CD4-positive, alpha-beta T cell treated with Interleukin-17A for 4 hours (primary cell): ENCODE measurements at regions not wholly inside any gene's neighbourhood (a gene's known extent, or its start where the extent isn't known, plus 50 kb on each side); places are given as distances from the start of the nearest gene placed in this dataset.
"Not testable (repeated sequence)": the region's sequence is repeated elsewhere in the genome, so short reads cannot be mapped to it uniquely, and the experiment has no call there.

Experiments
- DNase-seq: peaks from one replicate; pipeline ENCODE4 v3.0.0-alpha.2; 2020; ENCODE audit warnings: mixed read lengths

DNA sequence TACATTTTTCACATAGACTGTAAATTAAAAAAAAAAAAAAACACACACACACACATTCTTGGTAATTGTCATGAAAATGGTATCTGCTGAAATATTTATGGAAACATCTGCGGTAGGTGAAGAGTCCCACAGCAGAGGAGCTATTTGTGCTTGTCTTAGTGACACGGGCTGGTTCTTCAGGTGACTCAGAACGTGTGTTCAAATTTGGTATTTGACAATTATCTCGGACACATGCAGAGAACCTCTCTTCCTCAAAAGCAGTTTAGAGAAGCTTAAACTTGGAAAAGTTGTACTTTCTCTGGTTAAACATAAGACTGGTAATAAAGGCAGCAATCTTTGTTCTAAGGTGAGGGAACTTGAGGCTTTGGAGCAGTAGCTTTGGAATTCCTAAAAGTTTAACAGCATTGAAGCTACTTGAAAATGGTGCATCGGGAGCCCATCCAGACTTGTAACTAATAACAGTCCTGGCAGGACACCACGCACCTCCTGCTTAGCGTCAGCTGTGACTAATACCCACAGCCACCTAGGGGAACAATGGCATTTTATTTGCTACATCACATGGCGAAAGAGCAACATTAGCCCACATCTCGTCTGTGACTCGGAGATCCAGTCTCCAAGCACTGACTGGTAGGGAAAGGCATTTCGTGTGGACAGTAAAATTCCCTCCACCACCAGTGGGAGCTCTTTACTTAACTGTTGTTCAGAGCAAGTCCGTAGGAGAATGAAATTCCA is 1505.1 kb upstream of the SLC10A2 start:
- peak; percentile 7 for DNase-seq

DNA sequence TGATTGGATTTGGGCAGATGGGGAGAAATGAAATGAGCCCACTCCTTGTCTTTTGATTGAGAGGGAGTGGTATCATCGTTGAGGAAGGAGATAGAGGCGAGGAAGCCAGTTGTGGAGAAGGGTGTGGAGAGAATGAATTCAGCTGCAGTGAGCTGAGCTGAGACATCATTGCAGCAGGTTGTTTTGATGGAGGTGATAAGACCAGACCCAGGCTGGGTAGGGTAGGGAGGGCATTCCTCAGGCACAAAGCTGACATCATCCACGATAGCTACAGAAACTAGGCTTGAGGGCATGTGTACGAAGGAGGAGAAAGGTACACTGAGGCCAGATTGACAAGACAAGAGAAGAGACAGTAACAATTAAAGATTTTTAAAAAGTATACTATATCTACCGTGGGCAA is 1500.9 kb upstream of the SLC10A2 start:
- no peak for DNase-seq

- no peak for DNase-seq
Measured at GRCh38 chr13:104565888-104566287, 1499.7 kb upstream of the SLC10A2 start.

- no peak for DNase-seq
Measured at GRCh38 chr13:104553896-104554295, 1487.7 kb upstream of the SLC10A2 start.

DNA sequence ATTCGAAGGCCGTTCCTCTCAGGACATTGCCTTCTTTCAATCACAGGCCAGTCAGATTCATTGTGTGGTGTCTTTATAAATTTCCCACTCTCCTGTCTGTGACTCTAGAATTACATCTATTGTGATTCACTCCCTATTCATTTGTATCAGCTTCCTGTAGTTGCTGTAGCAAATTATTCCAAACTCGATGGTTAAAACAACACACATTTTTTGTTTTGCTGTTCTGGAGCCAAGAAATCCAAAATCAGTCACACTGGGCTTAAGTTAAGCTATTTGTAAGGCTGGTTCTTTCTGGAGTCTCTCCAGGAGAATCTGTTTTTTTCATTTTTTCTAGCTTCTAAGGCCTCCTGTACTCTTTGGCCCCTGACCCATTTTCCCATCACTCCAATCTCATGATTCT is 1487.0 kb upstream of the SLC10A2 start:
- DNase-seq: no peak

- DNase-seq: no peak
Measured at GRCh38 chr13:104534847-104535246, 1468.6 kb upstream of the SLC10A2 start.

DNA sequence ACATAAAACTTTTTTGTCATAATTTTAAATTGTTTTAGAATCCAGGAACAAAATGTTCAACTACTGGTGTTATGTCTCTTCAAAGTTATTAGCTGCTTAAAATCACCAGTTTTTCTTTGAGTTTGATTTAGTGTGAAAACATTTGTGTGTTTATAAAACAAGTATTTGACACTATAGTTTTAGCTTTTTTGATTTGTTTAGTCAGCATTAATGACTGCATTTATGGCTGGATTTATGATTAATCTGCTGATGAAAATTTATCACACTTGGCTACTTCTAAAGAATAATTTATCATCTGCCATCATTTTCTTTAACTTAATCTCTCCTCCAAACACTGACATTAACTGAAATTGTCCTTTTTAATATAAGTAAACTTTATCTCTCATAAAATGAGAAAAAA is 1465.9 kb upstream of the SLC10A2 start:
- no peak for DNase-seq

GRCh38 chr13:104530741-104531140 is 1464.5 kb upstream of the SLC10A2 start:
- DNase-seq: no peak

DNA sequence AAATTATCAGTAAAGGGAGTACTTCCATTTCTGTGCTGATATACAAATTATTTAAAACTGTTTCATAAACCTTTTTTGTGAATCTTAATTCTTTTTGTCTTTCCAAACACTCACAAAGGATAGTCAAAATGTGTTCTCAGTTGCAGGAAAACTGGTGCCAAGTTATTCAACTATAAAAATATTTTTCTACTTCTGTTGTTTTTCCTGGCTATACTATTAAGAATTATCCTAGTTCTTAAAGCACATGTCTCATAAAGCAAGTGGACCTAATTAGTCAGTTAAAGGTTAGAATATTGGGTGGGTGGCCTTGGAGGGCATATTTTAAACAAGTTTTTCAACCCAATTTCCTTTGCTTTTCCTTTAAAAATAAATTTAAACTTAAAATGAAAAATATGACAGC is 1460.3 kb upstream of the SLC10A2 start:
- DNase-seq: no peak

DNA sequence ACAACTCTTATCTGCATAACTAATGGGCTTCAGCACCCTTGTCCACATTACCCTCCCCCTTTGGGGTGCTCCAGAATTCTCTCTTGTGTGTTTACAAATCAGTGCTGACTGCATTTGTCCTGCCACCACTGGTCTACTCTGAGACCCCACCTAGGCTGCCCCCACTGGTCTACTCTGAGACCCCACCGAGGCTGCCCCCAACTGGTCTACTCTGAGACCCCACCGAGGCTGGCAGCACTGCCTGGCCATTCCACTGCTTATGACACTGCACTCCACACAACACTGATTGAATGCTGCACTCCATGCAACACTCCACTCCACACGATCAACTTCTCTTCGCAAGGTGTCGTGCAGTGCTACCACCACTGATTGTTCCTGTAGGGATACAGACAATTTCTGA is 1459.2 kb upstream of the SLC10A2 start:
- DNase-seq: no peak

DNA sequence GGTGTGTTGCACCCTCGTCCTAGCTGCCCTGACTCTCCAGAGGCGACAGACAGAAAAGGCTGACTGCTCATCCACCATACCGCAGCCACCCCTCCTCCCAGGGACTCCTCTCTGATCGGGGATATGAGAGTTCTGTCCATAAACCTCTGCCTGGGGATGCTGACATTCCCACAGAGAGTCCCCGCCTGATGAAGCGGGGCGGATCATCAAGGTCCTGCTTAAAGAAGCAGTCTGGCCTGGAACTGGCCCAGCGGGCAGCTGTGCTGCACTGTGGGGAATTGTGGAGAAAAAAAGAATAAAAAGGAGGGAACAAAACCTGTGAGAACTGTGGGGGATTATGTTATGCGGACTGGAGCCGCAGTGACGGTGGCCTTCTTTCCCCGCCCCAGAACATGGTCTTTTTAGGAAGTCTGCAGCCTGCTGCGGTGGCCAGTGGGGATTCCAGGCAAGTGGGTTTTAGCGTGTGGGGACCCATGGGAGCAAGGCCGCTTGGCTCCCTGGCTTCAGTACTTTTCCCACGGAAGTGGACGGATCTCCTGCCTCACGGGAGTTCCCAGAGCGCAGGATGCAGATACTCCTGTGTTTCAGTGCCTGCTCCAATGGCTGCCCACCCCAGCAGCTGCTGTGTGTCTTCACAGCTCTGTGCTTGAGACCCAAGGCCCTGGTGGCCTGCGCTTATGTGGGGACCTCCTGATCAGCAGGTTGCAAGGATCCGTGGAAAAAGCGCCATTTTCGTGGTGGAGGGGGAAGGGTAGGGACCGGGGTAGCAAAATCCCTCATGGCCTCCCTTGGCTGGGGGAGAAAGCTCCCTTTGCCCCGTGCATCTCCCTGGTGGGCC is 1456.2 kb upstream of the SLC10A2 start:
- DNase-seq: no peak

GRCh38 chr13:104510422-104510821 is 1444.2 kb upstream of the SLC10A2 start:
- no peak for DNase-seq

- not testable (repeated sequence) for DNase-seq
Measured at GRCh38 chr13:104493502-104493901, 1427.3 kb upstream of the SLC10A2 start.

GRCh38 chr13:104491916-104492315 is 1425.7 kb upstream of the SLC10A2 start:
- no peak for DNase-seq

DNA sequence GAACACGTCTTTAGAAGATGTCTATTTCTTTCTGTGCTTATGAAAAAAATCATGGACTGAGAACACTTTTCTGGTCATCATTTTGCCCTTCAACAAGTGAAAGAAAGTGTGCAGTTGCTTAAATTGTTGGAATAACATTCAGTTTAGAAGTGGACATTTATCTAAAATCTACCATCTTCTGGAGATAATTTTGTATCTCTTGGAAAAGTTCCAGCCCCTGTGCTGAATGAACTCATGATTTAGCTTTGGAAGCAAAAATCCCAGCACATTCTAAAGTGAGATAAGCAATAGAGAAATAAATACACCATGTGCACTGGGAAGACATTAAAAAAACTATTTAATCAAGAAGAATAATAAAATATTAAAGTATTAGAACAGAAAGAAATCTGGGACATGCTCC is 1420.8 kb upstream of the SLC10A2 start:
- DNase-seq: no peak

DNA sequence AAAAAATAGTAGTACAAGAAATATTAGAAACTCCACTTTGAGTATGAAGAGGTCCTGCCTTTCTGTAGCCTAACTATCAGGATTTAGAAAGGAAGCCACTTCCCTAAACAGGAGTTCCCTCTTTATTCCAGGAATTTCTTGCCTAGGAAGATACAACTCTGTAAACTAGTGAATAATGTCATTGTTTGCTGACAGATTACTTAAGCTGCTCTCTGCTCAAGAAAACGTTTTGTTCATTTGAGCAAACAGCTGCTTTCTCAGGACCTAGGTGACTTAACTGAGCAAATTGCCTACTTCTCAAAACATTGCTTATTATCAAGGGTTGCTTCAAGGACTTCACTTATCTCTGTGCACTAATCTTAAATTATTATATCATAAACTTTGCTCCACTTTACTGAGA is 1419.4 kb upstream of the SLC10A2 start:
- DNase-seq: no peak

DNA sequence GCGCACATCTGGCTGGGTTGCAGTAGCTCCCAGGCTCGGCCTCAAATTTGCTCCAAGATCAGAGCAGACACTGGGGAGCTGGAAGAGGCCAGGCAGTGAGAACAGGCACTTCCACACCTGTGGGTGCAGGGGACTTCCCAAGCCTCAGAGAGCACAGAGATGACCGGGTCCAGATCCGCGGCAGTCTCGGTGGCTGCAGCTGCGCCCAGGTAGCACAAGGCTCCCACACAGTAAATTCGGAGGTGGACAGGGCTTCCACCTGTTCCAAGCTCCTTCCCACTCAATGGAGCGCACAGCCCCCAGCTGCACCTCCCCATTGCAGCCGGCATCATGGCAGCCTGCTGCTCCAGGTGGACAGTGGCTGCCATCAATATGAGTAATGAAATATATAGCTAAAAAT is 1417.4 kb upstream of the SLC10A2 start:
- no peak for DNase-seq

- no peak for DNase-seq
Measured at GRCh38 chr13:104477261-104477660, 1411.0 kb upstream of the SLC10A2 start.

- DNase-seq: no peak
Measured at GRCh38 chr13:104473936-104474335, 1407.7 kb upstream of the SLC10A2 start.

- DNase-seq: no peak
Measured at GRCh38 chr13:104466016-104466415, 1399.8 kb upstream of the SLC10A2 start.

GRCh38 chr13:104461049-104461448 is 1394.8 kb upstream of the SLC10A2 start:
- DNase-seq: no peak

GRCh38 chr13:104460554-104460953 is 1394.3 kb upstream of the SLC10A2 start:
- no peak for DNase-seq

GRCh38 chr13:104450006-104450405 is 1383.8 kb upstream of the SLC10A2 start:
- DNase-seq: no peak

GRCh38 chr13:104447348-104447747 is 1381.1 kb upstream of the SLC10A2 start:
- no peak for DNase-seq
